ENCODE measurements at regions not wholly inside any gene's neighbourhood (a gene's known extent, or its start where the extent isn't known, plus 50 kb on each side); places are given as distances from the start of the nearest gene placed in this dataset.

DNA sequence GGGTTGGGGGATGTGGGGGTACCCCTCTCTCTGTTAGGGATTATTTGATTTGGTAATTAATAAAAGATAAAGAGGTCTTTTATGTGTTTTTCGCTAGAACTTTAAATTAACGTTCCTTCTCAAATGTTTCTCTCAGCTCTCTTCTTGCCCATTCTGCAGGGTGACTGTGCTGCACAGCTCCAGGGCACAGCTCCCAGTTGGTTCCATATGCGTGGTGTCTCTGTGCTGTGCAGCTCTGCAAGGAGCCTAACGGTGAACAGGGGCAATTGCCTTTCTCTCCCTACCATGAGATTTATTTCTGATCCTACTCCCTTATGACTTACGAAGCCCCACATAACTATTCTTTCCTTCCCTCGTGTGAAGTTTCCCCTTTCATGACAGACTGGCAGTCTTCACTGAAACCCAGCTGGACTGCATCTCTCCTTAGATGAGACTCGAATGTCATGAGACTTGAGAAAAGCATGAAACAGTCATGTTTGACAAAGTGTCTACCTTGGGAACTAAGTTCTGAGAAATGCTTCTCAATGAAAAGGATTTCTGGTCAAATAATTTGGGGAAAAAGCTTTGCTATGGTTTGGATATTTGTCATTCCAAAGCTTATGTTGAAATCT, 50.2 kb upstream of the SPRY1 start:
- no peak overlapping the region for H3K4me3 ChIP-seq (ENCODE audit: low read depth, low read length)
- TF ChIP-seq, protein P1, sequence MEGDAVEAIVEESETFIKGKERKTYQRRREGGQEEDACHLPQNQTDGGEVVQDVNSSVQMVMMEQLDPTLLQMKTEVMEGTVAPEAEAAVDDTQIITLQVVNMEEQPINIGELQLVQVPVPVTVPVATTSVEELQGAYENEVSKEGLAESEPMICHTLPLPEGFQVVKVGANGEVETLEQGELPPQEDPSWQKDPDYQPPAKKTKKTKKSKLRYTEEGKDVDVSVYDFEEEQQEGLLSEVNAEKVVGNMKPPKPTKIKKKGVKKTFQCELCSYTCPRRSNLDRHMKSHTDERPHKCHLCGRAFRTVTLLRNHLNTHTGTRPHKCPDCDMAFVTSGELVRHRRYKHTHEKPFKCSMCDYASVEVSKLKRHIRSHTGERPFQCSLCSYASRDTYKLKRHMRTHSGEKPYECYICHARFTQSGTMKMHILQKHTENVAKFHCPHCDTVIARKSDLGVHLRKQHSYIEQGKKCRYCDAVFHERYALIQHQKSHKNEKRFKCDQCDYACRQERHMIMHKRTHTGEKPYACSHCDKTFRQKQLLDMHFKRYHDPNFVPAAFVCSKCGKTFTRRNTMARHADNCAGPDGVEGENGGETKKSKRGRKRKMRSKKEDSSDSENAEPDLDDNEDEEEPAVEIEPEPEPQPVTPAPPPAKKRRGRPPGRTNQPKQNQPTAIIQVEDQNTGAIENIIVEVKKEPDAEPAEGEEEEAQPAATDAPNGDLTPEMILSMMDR (IDR thresholded peaks at IDR 0.05; ENCODE audit: borderline replicate concordance, insufficient read depth, low read depth, low read length): no peak
